Adrenal gland (tissue), 9 donors: ENCODE measurements at regions not wholly inside any gene's neighbourhood (a gene's known extent, or its start where the extent isn't known, plus 50 kb on each side); places are given as distances from the start of the nearest gene placed in this dataset.

ENCODE experiments used
- DNase-seq, 7 donors: peaks; one replicate each; pipeline ENCODE4 v3.0.0-alpha.2; 2019 to 2020
- H3K27ac ChIP-seq, 5 donors: fragments of 200-600 bp; sonication (generic) in 4 of 5; 1 replicate in 3 of 5; 2 replicates in 2 of 5; pipeline versions ENCODE4 v1.5.1 to v1.8.0; 2016 to 2020; ENCODE audit warnings: mild to moderate bottlenecking in 1 of 5
- H3K27me3 ChIP-seq: fragments of 200-600 bp; 2 replicates; pipeline ENCODE4 v1.8.0; 2021
- H3K36me3 ChIP-seq, 2 donors: fragments of 200-600 bp; replicated peaks in 1 of 2; 1 replicate in 1 of 2; 2 replicates in 1 of 2; pipeline versions ENCODE4 v1.5.1 to v1.8.0; 2018 to 2022
- H3K4me1 ChIP-seq, 2 donors: fragments of 200-600 bp; replicated peaks in 1 of 2; 1 replicate in 1 of 2; 2 replicates in 1 of 2; pipeline versions ENCODE4 v1.5.1 to v1.8.0; 2018 to 2021
- H3K4me3 ChIP-seq, 4 donors: fragments of 200-600 bp; sonication (generic) in 3 of 4; one replicate each; pipeline ENCODE4 v1.5.1; 2016 to 2018
- H3K9me3 ChIP-seq, 3 donors: fragments of 200-600 bp; sonication (generic) in 1 of 3; replicated peaks in 1 of 3; 1 replicate in 2 of 3; 2 replicates in 1 of 3; pipeline versions ENCODE4 v1.5.1 to v1.8.0; 2016 to 2021
- POLR2A ChIP-seq, 2 donors: fragments of 450-650 bp; IDR thresholded peaks; one replicate each; pipeline ENCODE4 v1.6.1; 2017; ENCODE audit warnings: antibody characterized with exemption in 2 of 2, mild to moderate bottlenecking in 2 of 2, moderate library complexity in 1 of 2
- WGBS, 4 donors: extraction: QIAGEN DNeasy Blood & Tissue Kit in 2 of 4; methylation state at CpG; one replicate each; pipeline versions ENCODE4 v1.1.5 to v1.1.7; 2013 to 2017; 5-methylcytosine and 5-hydroxymethylcytosine counted together
- intact Hi-C, 2 donors: fragments of 100-400 bp; cut with DNase I; formaldehyde crosslinking; loops; one replicate each; pipeline versions ENCODE4 v1.14.1 to v1.15.0; 2022 to 2023
- TF ChIP-seq, protein P1 (sequence below), 6 experiments: fragments of 450-650 bp in 4 of 6; fragments of 200-600 bp in 2 of 6; sonication (generic) in 1 of 6; IDR thresholded peaks; 1 replicate in 5 of 6; 2 replicates in 1 of 6; pipeline versions ENCODE4 v1.5.1 to v1.8.0; 2016 to 2021; ENCODE audit warnings: antibody characterized with exemption in 6 of 6, mild to moderate bottlenecking in 2 of 6, moderate library complexity in 1 of 6
- donor health status: healthy with polysubstance abuse.
- donor health status: Bipolar disorder and iron deficiency.
- donor health status: DM: yes; HTN: yes; CAD: no.
- donor health status: DM: no; HTN: no; CAD: no.
- donor health status: DM: no; HTN: no; CAD: no.

DNA sequence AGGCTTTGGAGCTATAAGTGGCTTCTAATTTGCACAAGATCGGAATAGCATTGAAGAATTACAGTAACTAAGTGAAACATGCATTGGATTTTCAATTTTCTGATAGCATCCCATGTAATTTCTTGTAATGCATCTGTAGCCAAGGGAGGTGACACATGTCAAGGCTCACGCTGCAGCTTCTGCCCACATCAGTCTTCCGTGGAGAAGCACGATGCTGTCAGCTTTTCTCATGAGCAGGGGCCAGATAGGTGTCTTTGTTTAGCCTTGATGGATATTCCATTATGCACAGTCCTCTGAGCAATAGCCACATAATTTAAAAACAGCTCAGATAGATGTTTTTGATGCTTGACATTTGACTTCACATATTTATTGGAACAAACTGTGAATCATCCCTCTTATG is 1046.9 kb upstream of the EEF2KMT start:
- Histone ChIP-seq H3K4me1 (no peaks in the 10 kb centered on the region), H3K36me3 (no peaks in the 10 kb centered on the region), H3K9me3 (no peaks in the 10 kb centered on the region), H3K27ac (no peak overlapping the region), H3K27me3 (no peaks in the 10 kb centered on the region), H3K4me3 (no peak overlapping the region)
- 76 to 82% (median 79%) methylated on average over 4 of the region's 4 CpGs for WGBS, 4 donors
- TF ChIP-seq, protein P1, sequence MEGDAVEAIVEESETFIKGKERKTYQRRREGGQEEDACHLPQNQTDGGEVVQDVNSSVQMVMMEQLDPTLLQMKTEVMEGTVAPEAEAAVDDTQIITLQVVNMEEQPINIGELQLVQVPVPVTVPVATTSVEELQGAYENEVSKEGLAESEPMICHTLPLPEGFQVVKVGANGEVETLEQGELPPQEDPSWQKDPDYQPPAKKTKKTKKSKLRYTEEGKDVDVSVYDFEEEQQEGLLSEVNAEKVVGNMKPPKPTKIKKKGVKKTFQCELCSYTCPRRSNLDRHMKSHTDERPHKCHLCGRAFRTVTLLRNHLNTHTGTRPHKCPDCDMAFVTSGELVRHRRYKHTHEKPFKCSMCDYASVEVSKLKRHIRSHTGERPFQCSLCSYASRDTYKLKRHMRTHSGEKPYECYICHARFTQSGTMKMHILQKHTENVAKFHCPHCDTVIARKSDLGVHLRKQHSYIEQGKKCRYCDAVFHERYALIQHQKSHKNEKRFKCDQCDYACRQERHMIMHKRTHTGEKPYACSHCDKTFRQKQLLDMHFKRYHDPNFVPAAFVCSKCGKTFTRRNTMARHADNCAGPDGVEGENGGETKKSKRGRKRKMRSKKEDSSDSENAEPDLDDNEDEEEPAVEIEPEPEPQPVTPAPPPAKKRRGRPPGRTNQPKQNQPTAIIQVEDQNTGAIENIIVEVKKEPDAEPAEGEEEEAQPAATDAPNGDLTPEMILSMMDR (IDR thresholded peaks at IDR 0.05): no peak
- TF ChIP-seq POLR2A (IDR thresholded peaks at IDR 0.05): no peak
- intact Hi-C loops: no loop called here
- no peak for DNase-seq

DNA sequence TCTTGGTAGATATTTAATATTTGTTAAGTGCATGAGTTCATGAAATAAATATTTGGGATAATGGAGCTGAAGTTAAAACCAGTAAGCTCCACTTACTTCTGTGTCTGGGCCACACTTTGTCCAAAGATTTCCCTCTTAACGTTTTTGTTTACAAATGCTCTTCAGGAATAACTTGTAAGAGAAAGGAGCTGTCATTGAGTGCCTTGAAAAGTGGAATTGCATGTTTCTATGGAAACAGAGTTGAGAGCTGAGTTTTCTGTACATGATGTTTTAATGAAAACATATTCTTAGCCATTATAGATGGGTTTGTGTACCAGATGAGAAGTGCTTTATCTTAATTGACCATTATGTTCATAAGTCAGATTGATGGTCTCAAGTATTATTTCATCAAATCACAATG is 1045.4 kb upstream of the EEF2KMT start:
- no peak overlapping the region for H3K27ac ChIP-seq
- WGBS, 4 donors: 13 to 39% (median 28%) methylated on average over 1 of the region's 1 CpG
- H3K4me3 ChIP-seq: no peak overlapping the region
- intact Hi-C loops: no loop called here
- TF ChIP-seq, protein P1 (IDR thresholded peaks at IDR 0.05): no peak
- no peak for TF ChIP-seq POLR2A (IDR thresholded peaks at IDR 0.05)
- no peaks in the 10 kb centered on the region for H3K9me3 ChIP-seq
- DNase-seq: no peak
- no peaks in the 10 kb centered on the region for H3K36me3 ChIP-seq
- H3K4me1 ChIP-seq: no peaks in the 10 kb centered on the region
- H3K27me3 ChIP-seq: no peaks in the 10 kb centered on the region

DNA sequence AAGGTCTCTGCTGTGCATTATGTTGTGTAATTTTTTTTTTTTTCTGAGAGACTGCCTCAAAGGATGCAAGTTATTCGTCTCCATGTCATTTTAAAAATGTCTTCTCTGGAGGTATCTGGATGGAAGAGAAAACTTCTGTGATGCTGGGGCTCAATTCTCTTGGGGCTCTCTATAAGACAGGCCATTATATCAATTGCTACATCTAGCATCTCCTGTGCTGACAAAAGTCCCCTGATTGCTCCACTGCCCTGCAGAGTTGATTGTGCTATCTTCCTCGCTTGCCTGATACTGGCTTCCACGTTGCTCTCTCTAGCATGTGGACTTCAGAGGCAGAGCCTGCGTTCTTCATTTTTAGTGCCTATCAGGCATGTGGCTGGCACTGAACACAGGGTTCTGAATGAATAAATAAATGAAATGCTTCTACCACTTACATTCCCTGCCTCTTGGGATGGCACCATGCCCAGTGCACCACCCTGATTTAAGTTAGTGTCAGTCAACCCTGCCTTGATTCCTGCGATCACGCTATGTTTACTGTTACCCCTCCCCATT is 1035.5 kb upstream of the EEF2KMT start:
- Histone ChIP-seq H3K27ac (no peak overlapping the region), H3K36me3 (no peaks in the 10 kb centered on the region), H3K4me1 (no peaks in the 10 kb centered on the region), H3K9me3 (no peaks in the 10 kb centered on the region), H3K27me3 (no peaks in the 10 kb centered on the region), H3K4me3 (no peak overlapping the region)
- intact Hi-C loops: no loop called here
- 71 to 75% (median 73%) methylated on average over 6 of the region's 6 CpGs for WGBS, 4 donors
- TF ChIP-seq, protein P1 (IDR thresholded peaks at IDR 0.05): no peak
- TF ChIP-seq POLR2A (IDR thresholded peaks at IDR 0.05): no peak
- no peak for DNase-seq

DNA sequence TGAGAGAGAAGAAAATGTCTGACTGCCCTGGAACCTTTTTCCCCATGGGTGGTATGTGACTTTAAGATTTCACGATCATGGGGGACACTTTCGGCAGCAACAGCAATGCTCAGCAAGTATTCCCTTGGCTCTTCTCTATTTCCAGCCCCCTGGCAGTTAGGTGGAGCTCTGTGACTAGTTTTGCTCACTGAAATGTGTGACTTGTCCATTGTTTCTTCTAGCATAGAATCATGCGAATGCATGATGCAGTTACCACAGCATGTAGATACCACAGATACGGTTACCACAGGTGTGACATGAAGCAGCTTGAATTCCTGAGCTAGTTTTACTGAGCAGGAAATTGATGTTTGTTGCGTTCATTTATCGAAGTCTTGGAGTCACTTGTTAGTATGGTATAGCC is 1034.5 kb upstream of the EEF2KMT start:
- H3K4me1 ChIP-seq: no peaks in the 10 kb centered on the region
- no peak overlapping the region for H3K27ac ChIP-seq
- no peak for TF ChIP-seq POLR2A (IDR thresholded peaks at IDR 0.05)
- TF ChIP-seq, protein P1 (IDR thresholded peaks at IDR 0.05): no peak
- no peaks in the 10 kb centered on the region for H3K27me3 ChIP-seq
- 62 to 78% (median 71%) methylated on average over 6 of the region's 6 CpGs for WGBS, 4 donors
- H3K4me3 ChIP-seq: no peak overlapping the region
- intact Hi-C loops: no loop called here
- no peaks in the 10 kb centered on the region for H3K9me3 ChIP-seq
- H3K36me3 ChIP-seq: no peaks in the 10 kb centered on the region
- DNase-seq: no peak
